Motor neuron (in vitro differentiated cells): ENCODE measurements at regions not wholly inside any gene's neighbourhood (a gene's known extent, or its start where the extent isn't known, plus 50 kb on each side); places are given as distances from the start of the nearest gene placed in this dataset.

Experiments
- ATAC-seq, 8 experiments: fragments of 200-7000 bp; cut with Tn5 transposase; replicated peaks in 6 of 8; 2 replicates each; pipeline ENCODE4 v1.8.0; 2021; ENCODE audit warnings: mild to moderate bottlenecking in 8 of 8, moderate library complexity in 8 of 8
- H3K27ac ChIP-seq, 2 donors: fragments of 250-450 bp; sonication (Bioruptor Pico); 2 replicates each; pipeline ENCODE4 v1.9.0; 2021; ENCODE audit warnings: antibody characterized with exemption in 2 of 2, mild to moderate bottlenecking in 2 of 2, moderate library complexity in 1 of 2
- H3K4me1 ChIP-seq, 2 donors: fragments of 250-450 bp; sonication (Bioruptor Pico); replicated peaks in 1 of 2; 2 replicates each; pipeline ENCODE4 v1.6.1; 2021; ENCODE audit warnings: antibody characterized with exemption in 2 of 2, mild to moderate bottlenecking in 2 of 2, moderate library complexity in 1 of 2
- H3K4me3 ChIP-seq, 5 donors: fragments of 250-450 bp; sonication (Bioruptor Pico); 2 replicates each; pipeline ENCODE4 v1.9.0; 2021; ENCODE audit warnings: antibody characterized with exemption in 5 of 5, mild to moderate bottlenecking in 5 of 5, moderate library complexity in 4 of 5
- WGBS, 10 experiments: fragments of 450-650 bp; shearing (Covaris generic); methylation state at CpG; one replicate each; pipeline ENCODE4 v1.0.0; 2022; 5-methylcytosine and 5-hydroxymethylcytosine counted together
- in situ Hi-C, 9 experiments: fragments of 400-800 bp; cut with MboI; loops; one replicate each; pipeline ENCODE4 v1.15.0; 2021; ENCODE audit warnings: low sequenced_read_pairs in 9 of 9, low pct_unique_long_range_greater_than_20kb in 2 of 9; ENCODE audit not compliant: unreplicated experiment in 9 of 9

- no peak overlapping the region for H3K4me3 ChIP-seq
- in situ Hi-C loops: no loop called here
- H3K4me1 ChIP-seq: no peaks in the 10 kb centered on the region
- no peak overlapping the region for H3K27ac ChIP-seq
- no peak for ATAC-seq
- 0 to 14% (median 0%) methylated on average over 1 of the region's 2 CpGs; no CpG with 5 or more reads in 7 of the 10 experiments for WGBS, 10 experiments
These were observed 107.6 kb downstream of the AMER1 start for GRCh38 chrX:64097891-64098290.

DNA sequence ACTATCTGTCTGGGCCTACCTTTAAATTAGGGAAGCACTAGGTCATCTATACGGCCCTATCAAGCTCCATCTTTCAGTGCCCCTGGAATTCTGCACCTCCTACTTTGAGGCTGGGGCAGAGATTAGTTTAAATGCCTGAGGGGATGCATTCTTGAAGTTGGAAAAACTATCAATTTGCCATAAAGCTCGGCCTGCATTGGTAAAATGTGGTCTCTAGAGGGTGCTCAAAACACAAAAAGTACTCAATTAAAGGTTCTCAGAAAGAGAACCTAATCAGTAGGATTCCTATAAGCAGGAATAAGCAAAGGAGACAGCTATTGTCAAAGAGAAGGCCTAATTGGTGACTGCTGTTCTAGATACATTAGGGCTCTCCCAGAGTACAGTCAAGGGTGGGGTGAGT is 111.7 kb downstream of the AMER1 start:
- in situ Hi-C loops: no loop called here
- no peak overlapping the region for H3K27ac ChIP-seq
- 0 to 27% (median 0%) methylated on average over 1 to 2 of the region's 2 CpGs; no CpG with 5 or more reads in 4 of the 10 experiments for WGBS, 10 experiments
- peak in 3 of 8 experiments; percentile 49 to 61 (median 57) for ATAC-seq
- H3K4me3 ChIP-seq: no peak overlapping the region
- H3K4me1 ChIP-seq: no peaks in the 10 kb centered on the region
